GM20000 (cell line): ENCODE measurements at regions not wholly inside any gene's neighbourhood (a gene's known extent, or its start where the extent isn't known, plus 50 kb on each side); places are given as distances from the start of the nearest gene placed in this dataset.

Source experiments
- DNase-seq: peaks from one replicate; pipeline ENCODE4 v3.0.0; 2012; ENCODE audit warnings: low spot score
- CTCF ChIP-seq: IDR thresholded peaks from 2 replicates; pipeline ENCODE4 v1.5.1; 2012; ENCODE audit warnings: mild to moderate bottlenecking, control low read depth; ENCODE audit errors: extremely low read depth, missing control alignments

GRCh38 chr4:66330125-66330524 is 659.8 kb upstream of the EPHA5 start:
- no peak for DNase-seq
- TF ChIP-seq CTCF: no peak

GRCh38 chr4:66328803-66329574 is 658.7 kb upstream of the EPHA5 start:
- no peak for DNase-seq
- TF ChIP-seq CTCF: no peak

- no peak for DNase-seq
- TF ChIP-seq CTCF: no peak
Observed at GRCh38 chr4:66307641-66308438, 637.6 kb upstream of the EPHA5 start.

GRCh38 chr4:66300336-66300934 is 630.1 kb upstream of the EPHA5 start:
- no peak for TF ChIP-seq CTCF
- DNase-seq: no peak

- TF ChIP-seq CTCF: no peak
- DNase-seq: no peak
Observed at GRCh38 chr4:66298569-66298968, 628.3 kb upstream of the EPHA5 start.

- TF ChIP-seq CTCF: no peak
- DNase-seq: no peak
Observed at GRCh38 chr4:66297703-66298102, 627.4 kb upstream of the EPHA5 start.

- no peak for TF ChIP-seq CTCF
- no peak for DNase-seq
Observed at GRCh38 chr4:66294638-66295037, 624.3 kb upstream of the EPHA5 start.
